Esophagus mucosa (tissue), 1 donor: ENCODE measurements at regions not wholly inside any gene's neighbourhood (a gene's known extent, or its start where the extent isn't known, plus 50 kb on each side); places are given as distances from the start of the nearest gene placed in this dataset.
"Not testable (repeated sequence)": the region's sequence is repeated elsewhere in the genome, so short reads cannot be mapped to it uniquely, and the experiment has no call there.

Experiments
- ATAC-seq: fragments of 200-7000 bp; cut with Tn5 transposase; one replicate; pipeline ENCODE4 v1.9.1; 2020
- donor health status: DM: yes; HTN: yes; CAD: no.

DNA sequence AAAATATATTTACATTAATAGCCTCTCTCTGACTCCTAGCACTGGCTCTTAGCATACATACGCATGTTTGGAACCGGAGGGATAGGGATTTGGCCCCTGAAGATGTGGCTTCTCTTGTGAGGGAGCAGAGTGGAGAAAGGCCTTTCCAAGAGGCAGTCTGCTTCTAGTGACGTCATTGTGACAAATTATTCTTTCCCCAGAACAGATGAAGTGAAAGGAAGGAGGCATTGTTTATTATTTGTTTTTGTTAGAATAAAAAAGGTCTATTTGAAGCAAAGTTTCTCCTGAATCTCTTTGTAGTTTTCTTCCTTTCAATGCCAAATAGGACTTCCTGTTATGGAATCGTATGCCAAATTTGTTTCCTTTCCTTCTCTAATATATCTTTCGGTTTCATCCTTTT is 361.6 kb downstream of the ICE1 start:
- no peak for ATAC-seq

DNA sequence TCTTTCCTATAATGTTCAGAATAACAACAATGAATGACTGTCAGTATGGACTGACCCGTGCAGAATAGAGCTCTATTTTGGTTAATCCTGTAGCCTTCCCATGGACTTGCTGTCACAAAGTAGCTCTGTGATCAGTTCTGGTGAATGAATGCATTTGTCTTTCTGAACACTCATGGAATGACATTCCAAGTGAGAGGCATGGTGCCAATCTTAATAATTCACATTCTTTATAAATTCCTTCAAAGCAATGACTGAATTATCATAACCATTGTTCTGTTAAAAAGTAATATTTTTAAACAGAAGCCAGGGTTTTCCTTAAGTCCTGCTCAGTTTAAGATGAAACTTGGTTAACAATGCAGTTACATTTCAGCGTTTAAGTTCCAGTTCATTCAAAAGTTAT is 360.5 kb downstream of the ICE1 start:
- ATAC-seq = no peak

DNA sequence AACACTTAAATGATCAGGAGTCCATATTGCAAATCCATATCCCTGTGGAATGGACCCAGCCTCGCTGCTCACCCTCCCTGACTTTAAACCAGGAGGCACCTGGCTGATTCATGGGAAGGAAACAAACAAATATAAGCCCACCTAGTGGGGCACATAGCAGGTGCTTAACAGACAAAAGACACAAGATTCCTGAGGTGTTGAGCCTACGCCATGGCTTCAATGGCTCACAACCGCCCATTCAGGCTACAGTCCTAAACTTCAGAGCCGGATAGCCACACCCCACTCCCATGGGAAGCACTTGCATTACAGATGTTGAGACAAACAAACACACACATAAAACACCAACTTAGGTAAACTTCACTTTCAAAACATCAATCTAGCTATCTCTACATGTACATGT is 359.9 kb downstream of the ICE1 start:
- no peak for ATAC-seq

DNA sequence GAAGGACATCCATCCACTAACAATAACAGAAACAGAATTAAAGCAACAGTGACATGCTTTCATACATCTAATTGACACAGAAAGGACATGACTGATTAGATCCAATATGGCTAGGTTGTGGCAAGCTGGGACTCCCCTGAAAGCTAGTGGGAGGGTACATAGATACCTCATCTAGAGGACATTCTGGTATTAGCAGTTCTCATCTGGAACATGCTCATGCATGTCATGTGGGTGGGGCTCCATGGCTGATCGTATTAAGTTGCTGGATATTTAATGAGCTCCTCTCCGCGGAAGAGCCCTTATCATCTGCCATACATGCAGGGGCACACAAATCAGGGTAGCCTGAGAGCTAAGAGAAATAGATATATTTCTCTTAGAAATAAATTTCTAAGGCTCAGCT is 358.9 kb downstream of the ICE1 start:
- ATAC-seq = no peak

DNA sequence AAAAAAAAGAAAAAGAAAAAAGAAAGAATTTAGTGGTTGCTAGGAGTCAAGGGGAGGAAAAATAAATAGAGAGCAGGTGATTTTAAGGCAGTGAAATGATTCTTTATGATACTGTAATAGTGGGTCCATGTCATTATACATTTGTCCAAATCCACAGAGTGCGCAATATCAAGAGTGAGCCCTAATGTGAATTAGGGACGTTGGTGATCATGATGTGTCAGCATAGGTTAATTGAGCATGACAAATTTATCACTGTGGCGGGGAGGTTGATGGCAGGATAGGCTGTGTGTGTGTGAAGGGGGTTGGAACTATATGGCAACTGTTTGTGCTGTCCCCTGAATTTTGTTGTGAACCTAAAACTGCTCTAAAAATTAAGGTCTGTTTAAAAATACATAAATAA is 357.8 kb downstream of the ICE1 start:
- no peak for ATAC-seq

DNA sequence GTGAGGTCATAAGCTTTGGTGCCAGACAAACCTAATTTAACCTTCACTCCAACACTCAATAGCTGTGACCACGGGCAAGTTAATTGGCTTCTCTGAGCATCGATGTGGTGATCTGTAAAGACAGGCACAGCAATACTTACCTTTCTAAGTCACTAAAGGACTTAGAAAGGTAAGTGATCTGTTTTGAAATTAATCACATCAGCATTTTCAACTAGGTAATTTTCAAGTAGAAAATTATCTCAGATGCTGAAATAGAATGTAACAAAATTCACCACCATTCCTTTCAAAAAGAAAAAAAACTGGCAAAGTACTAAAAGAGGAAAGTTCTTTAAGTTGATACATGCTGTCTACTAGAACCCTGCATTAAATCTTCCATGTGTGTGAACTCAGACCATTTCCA is 354.5 kb downstream of the ICE1 start:
- ATAC-seq = no peak

DNA sequence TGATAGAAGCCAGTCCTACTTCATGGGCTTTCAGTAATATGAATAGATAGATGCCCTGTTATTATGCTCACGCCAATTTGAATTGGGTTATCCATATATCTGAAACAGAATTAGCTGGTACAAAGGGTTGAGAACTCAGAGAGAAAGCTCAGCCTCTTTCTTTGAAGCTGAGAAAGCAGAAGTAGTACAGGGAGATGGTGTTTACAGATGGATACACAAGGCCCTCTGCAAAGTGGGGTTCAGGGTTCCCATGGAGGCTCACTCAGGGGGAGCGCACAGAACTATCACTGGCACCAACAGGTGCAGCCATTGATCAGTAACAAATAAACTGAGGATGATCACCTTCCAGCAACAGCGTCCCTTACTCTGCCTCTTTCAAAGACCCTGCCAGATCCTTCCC is 349.7 kb downstream of the ICE1 start:
- no peak for ATAC-seq

DNA sequence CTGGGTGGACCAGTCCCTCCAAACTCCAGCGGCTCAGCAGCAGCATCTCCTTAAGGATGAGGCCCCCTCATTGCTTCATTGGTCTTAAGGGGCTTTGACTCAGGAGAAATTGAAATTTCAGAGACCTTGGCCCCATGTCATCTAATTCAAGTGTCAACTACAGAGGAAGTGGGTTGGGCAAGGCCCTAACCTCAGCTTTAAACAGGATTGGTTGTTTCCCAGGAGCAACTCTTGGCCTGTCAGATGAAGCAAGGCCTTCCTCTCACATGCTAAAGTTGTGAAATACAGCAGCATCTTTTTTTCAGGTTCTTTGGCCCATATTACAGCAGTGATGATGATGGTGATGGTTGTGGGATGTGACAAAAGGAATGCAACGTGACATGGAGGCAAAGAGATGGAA is 348.3 kb downstream of the ICE1 start:
- ATAC-seq = no peak

DNA sequence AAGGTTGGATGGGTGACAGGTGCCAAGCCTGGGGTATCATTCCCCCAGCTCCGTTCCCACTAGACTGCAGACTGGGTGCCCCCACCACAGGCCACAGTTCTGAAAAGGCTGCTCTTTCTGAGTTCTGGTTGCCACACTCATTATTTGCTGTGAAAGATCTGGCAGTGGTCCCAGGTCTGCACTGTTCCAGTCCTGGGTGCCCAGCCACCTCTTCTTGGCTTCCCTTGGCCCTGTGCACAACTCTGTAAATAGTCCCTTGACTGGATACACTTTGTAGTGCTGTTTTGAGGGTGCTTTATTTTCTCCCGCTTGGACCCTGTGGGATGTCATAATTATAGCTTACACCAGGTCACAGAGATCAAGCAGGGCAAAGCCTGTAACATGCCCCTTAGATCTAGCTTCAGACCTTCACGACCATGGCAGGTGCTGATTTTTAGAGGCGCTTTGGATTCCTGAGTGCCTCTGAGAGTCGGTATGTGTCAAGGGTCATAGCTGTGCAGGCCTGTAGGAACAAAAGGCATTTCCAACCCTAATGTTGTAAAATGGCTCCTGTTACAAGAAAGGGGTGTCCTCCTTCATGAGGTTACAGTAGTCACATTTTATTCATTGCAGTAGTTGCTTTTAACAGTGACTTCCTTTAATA is 344.9 kb downstream of the ICE1 start:
- no peak for ATAC-seq

DNA sequence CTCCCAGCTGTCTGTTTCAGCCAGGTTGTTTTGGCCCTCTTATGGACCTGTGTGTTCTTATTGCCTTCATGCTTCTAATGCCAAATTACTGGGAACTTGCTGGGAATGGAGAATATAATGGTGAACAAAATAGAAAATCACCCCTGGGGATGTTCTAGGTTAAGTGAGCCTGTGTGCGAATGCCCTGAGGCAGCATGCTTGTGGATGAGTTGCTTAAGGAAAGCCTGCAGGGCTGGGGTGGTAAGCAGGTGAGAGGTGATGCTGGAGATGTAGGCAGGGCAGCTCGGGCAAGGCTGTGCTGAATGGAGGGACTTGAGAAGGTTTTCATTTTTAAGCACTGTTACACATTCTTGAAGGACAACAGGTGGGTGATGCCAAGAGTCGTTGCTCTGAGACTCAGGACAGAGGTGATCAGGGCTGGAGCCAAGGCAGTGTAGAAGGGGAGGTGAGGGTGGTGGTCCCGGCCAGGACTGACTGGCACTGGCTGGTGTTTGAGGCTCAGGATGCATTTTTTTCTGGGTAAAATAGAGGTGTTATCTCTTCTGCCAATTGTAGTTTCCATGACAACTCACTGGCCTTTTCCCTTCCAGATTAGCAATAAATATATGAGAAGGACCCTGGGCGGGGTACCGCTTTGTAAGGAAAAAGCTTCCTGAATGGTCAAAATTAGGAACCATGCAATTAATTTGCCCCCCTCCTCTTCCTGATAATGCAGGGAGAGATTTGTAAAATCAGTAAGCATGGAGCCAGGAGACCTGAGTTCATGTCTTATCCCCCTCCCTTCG is 342.8 kb downstream of the ICE1 start:
- ATAC-seq = no peak

DNA sequence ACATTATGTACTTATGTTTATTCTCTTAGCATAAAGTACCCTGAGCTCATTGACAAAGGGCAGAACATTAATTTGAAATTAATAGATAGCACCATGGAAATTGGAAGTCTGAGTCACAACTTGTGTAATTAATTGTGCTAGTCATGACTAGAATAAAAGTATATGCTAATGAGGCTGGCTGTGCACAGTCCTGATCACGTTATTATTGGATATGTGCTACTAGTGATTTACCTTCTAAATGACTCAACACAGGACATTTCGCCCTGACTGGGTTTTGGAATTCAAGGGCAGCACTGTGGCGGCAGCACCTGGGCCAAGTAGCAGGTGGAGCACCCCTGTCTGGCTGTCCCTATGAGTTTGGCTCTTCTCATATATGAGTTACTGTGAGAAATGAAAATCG is 341.8 kb downstream of the ICE1 start:
- no peak for ATAC-seq

DNA sequence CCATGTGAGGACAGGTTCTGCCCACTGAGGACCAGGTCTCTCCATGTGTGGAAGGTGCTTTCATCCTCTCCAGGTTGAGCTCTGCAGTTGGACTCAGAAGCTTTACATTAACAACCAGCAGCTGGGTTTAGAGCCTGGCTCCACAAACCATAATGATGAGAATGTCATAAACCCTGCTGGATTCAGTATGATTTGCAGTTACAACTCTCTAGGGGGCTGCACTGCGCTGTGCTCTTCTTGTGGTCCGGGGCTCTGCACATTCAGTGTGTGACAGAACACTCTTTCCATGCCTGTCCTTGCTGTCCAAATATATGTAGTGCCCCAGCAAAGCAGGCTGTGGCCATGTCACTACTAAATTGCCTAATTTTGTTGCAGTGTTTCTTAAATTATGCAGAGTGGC is 334.3 kb downstream of the ICE1 start:
- no peak for ATAC-seq

DNA sequence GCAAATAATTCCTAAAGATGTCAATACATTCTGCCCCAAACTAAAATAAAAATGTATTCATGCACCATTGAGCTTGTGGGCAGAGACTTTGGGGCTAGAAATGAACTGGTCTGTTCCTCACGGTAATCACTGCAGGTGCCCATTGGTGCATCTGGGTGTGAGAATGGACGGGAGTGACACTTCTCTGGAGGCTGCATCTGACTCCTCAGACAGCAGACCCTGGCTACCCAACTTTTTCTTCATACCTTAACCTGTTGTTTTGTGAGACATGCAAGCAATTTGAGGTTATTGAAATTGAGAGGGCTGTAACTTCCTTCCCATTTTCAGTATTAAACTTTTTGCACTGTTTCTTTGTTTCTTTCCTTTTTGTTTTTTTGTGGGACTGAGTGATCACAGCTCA is 333.4 kb downstream of the ICE1 start:
- no peak for ATAC-seq

DNA sequence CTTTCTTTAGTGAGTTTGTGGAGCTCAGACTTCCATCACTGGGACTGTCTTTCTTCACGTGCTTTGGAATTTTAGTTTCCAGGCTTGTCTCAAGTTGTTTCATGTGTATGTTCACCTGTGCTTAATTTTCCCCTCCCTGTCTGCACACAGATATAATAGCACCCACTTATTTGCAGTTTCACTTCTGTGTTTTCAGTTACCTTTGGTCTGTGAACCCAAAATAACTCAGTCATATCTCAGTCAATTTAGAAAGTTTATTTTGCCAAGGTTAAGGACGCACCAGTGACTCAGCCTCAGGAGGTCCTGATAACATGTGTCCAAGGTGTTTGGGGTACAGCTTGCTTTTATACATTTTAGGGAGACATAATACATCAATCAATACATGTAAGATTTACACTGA is 330.4 kb downstream of the ICE1 start:
- no peak for ATAC-seq

DNA sequence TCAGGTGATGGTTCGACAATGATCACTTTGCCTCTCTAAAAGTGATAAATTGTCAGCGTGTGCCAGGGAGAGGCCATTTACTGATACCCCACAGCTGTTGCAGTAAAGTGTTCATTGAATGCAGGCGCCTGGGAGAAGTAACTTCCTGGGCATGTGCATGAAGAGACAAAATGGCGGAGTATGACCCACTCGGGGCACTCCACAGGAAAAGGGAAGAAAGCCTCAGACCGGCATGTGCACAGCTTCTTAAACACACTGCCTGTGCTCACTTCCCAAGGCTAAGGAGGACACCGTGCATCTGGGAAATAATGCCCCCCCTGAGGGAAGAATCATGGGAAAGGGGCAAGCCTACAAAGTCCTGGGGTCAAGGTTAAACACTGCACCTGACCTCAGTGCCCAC is 329.5 kb downstream of the ICE1 start:
- no peak for ATAC-seq

DNA sequence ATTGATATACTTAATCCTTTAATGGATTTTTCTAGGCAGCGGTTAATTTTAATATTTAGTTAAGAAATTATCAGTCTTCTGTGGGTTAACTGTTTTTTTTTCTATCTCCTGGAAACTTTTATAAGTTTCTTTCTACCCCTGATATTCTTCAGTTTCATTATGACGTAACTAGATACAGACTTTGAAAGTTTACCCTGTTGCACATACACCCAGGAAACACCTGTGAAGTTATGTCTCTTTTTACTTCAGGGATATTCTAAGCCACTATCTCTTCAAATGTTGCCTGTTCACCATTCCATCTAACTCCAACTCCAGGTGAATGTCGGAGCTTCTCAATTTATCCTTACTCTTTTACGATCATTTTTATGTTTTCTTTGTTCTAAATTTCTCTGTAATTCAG is 329.0 kb downstream of the ICE1 start:
- ATAC-seq = no peak

DNA sequence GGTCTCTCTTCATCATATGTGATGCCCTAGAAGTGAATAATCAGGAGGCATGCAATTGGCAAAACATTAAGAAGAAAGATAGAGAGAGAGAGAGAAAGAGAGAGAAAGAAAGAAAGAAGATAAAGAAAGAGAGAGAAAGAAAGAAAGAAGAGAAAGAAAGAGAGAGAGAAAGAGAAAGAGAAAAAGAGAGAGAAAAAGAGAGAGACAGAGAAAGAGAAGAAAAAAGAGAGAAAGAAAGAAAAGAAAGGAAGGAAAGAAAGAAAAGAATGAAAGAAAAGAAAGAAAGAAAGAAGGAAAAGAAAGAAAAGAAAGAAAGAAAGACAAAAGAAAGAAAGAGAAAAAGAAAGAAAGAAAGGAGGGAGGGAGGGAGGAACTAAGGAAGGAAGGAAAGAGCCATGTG is 318.9 kb downstream of the ICE1 start:
- ATAC-seq = no peak

DNA sequence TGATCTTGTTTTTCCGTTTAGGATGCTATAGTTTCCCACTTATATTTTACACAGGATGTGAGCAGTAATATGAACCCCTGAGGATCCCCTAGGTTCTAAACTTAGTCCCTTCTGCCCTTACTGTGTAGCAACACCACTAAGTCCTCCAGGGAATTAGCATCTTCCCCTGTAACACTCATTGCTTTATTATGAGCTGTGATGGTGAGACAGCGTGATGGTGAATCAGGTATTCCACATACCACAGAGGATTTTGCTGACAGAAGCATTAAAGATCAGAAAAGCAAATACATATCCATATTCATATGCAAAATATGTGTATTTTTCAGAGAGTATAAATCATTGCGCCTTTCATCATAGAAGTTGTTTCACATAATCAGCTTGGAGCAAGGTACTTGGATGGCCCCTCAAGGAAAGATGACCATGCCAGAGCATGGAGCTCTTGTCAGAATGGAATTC is 317.0 kb downstream of the ICE1 start:
- no peak for ATAC-seq

DNA sequence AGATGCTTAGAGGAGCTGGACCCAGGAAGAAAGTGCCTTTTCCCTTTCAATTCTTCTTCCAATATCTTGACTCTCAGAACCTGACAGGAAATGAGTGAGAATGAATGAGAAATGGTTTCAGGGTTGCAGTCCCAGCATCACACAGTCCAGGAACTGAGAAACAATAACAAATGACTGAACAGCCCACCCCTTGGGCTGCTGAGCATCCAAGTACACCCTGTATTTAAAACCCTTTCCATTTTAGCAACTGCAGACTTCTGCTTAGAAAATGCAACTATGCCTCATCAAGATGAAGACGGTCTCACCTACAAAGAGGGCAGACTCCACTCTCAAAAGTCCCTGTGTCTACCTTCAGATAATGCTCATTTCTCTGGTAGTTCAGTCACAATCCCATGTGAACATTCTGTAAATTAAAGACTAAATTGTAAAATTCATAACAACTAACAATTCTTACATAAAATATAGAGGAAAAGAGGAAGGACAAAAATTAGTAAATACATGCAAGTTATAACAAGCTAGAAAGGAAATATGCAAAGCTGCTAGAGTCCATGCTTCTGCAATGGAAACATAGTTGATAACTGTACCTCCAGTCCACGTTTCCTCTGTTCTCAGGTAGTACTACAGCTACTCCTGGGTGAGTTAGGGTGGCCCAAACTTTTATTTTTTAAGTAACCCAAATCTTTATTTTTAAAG is 316.5 kb downstream of the ICE1 start:
- ATAC-seq = no peak

DNA sequence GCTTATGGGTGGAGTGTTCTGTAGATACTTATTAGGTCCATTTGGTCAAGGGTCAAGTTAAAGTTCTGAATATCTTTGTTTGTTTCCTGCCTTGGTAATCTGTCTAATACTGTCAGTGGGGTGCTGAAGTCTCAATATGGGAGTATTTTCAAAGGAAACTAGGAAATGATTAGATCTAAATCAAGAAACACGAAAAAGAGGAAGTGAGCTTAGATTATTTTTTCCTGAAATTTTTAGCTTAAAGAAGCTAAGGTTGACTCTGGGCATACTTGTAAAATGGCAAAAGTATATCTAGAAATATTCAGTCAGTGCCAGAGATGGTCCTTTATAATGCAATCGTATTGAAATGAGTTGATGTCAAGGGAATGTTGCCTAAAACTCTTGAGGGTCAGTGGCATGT is 313.5 kb downstream of the ICE1 start:
- no peak for ATAC-seq

DNA sequence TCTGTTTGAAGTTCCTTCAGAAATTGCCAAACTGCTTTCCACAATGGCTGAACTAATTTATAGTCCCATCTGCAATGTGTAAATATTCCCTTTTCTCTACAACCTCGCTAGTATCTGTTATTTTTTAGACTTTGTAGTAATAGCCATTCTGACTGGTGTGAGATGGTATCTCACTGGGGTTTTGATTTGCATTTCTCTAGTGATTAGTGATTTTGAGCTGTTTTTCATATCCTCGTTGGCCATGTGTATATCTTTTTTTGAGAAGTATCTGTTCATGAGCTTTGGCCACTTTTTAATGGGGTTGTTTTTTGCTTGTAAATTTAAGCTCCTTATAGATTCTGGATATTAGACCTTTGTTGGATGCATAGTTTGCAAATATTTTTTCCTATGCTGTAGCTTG is 310.6 kb downstream of the ICE1 start:
- not testable (repeated sequence) for ATAC-seq

DNA sequence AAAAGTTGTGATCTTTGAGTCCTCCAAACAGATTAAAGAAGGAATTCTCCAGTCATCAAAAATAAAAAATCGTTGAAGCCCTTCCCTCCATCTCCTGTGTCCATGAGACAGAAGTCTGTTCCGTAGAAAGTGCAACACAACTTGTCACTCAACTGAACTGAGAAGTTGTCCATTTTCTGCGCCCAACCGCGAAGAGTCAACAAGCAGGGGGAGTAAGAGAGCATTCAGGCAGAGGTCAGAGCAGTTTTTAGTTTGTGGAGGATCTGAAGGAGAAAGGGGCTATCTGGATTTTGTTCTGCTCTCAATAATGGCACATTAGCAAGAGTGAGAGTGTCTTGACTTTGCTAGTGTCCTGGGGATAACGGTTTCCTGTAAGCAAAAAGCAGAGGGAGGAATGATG is 303.9 kb downstream of the ICE1 start:
- ATAC-seq = no peak

DNA sequence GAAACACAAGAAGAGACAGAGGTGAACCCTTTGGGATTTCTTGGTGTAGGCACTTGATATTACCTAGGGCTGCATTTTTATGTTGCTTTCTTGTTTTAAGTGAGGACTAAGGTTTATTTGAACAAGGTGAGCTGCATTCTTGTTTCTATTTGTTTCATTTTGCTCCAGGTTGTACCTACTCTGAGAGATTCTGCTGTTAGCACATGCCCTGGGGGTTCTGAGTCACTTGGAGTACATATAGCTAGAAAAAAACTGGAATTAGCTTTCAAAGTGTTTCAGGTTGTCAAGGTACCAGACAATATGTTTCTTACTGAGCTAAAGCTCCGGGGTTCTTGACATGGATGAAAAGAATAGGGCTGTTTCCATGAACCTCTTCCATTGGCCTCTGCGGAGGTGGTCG is 299.4 kb downstream of the ICE1 start:
- ATAC-seq = peak; percentile 25

DNA sequence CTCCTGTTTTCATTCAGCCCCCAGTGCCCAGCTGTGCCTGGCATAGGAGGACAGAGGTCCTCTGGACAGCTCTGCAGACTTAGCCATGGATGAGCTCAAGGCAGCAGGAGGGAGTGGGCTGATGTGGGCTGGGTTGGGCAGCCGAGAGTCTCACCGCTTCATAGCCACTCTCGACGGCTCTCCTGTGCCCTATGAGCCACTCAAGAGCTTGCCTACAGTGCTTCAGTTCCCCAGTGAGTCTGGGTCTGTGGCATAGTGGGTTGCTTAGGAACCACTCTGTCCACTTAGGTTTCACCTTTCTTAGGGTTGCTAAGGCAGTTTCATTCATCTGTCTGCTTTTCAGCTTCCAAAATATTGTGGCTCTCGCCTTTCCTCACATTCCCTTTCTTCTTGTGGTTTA is 296.8 kb downstream of the ICE1 start:
- no peak for ATAC-seq
